ENCODE measurements at regions not wholly inside any gene's neighbourhood (a gene's known extent, or its start where the extent isn't known, plus 50 kb on each side); places are given as distances from the start of the nearest gene placed in this dataset.

GRCh38 chr1:30285501-30285932 lies 437.9 kb downstream of the MATN1 start:
- TF ChIP-seq CTCF (optimal IDR thresholded peaks at IDR 0.05 in 1 of 3, IDR thresholded peaks at IDR 0.05 in 1 of 3, conservative IDR thresholded peaks at IDR 0.05 in 1 of 3; ENCODE audit: extremely low read depth in 1 of 3, insufficient read depth in 2 of 3, low read length in 3 of 3) (no peak), EZH2 (IDR thresholded peaks at IDR 0.05; ENCODE audit: low read length) (no peak)

Data from keratinocyte (primary cell).